CD8-positive, alpha-beta memory T cell (primary cell): ENCODE measurements at regions not wholly inside any gene's neighbourhood (a gene's known extent, or its start where the extent isn't known, plus 50 kb on each side); places are given as distances from the start of the nearest gene placed in this dataset.
"Not testable (repeated sequence)": the region's sequence is repeated elsewhere in the genome, so short reads cannot be mapped to it uniquely, and the experiment has no call there.

Experiments
- CTCF ChIA-PET: fragments of 350-600 bp; sonication (Branson Sonifier 250); formaldehyde crosslinking; loops from one replicate; lab custom pipeline; 2021; ENCODE audit warnings: antibody characterized with exemption; lab: Charles Lee
- POLR2A ChIA-PET: fragments of 350-600 bp; sonication (Branson Sonifier 250); formaldehyde crosslinking; loops from one replicate; lab custom pipeline; 2021; ENCODE audit warnings: antibody characterized with exemption; lab: Charles Lee
- DNase-seq, 5 donors: peaks; one replicate each; pipeline versions ENCODE4 v3.0.0 to v3.0.0-alpha.2; 2020 to 2022; ENCODE audit warnings: mixed read lengths in 1 of 5
- H3K27ac ChIP-seq: one replicate; pipeline ENCODE4 v1.7.0; 2013; ENCODE audit warnings: low read depth, mild to moderate bottlenecking, low read length, moderate library complexity
- H3K27me3 ChIP-seq: 2 replicates; pipeline ENCODE4 v1.7.0; 2013; ENCODE audit warnings: low read length, mild to moderate bottlenecking; ENCODE audit not compliant: insufficient read depth, poor library complexity, severe bottlenecking
- H3K36me3 ChIP-seq: 2 replicates; pipeline ENCODE4 v1.7.0; 2013; ENCODE audit warnings: mild to moderate bottlenecking, low read length, moderate library complexity; ENCODE audit not compliant: insufficient read depth
- H3K4me1 ChIP-seq: 2 replicates; pipeline ENCODE4 v1.7.0; 2013; ENCODE audit warnings: mild to moderate bottlenecking, low read length, moderate library complexity; ENCODE audit not compliant: insufficient read depth
- H3K4me3 ChIP-seq: 2 replicates; pipeline ENCODE4 v1.7.0; 2013; ENCODE audit warnings: mild to moderate bottlenecking, low read length
- H3K9me3 ChIP-seq: 2 replicates; pipeline ENCODE4 v1.7.0; 2013; ENCODE audit warnings: mild to moderate bottlenecking, low read length
- H3K27ac Mint-ChIP-seq, 8 donors: one replicate each; pipeline ENCODE4 v1.8.0; 2020 to 2021; ENCODE audit warnings: mixed read lengths in 8 of 8, mild to moderate bottlenecking in 6 of 8, inconsistent platforms in 3 of 8, moderate library complexity in 3 of 8
- H3K27me3 Mint-ChIP-seq, 2 donors: one replicate each; pipeline ENCODE4 v1.8.0; 2020 to 2021; ENCODE audit warnings: mixed read lengths in 2 of 2, mild to moderate bottlenecking in 1 of 2, moderate library complexity in 1 of 2
- H3K36me3 Mint-ChIP-seq, 3 donors: one replicate each; pipeline ENCODE4 v1.8.0; 2020 to 2021; ENCODE audit warnings: mixed read lengths in 3 of 3, inconsistent platforms in 1 of 3, mild to moderate bottlenecking in 1 of 3
- H3K4me1 Mint-ChIP-seq, 3 donors: one replicate each; pipeline ENCODE4 v1.8.0; 2020 to 2021; ENCODE audit warnings: mixed read lengths in 3 of 3, inconsistent platforms in 1 of 3, mild to moderate bottlenecking in 1 of 3
- H3K4me3 Mint-ChIP-seq, 7 donors: one replicate each; pipeline ENCODE4 v1.8.0; 2020 to 2021; ENCODE audit warnings: mixed read lengths in 7 of 7, mild to moderate bottlenecking in 6 of 7, moderate library complexity in 4 of 7, inconsistent platforms in 2 of 7
- H3K9me3 Mint-ChIP-seq, 5 donors: one replicate each; pipeline ENCODE4 v1.8.0; 2020 to 2022; ENCODE audit warnings: mixed read lengths in 5 of 5, mild to moderate bottlenecking in 3 of 5, moderate library complexity in 2 of 5, inconsistent platforms in 1 of 5

DNA sequence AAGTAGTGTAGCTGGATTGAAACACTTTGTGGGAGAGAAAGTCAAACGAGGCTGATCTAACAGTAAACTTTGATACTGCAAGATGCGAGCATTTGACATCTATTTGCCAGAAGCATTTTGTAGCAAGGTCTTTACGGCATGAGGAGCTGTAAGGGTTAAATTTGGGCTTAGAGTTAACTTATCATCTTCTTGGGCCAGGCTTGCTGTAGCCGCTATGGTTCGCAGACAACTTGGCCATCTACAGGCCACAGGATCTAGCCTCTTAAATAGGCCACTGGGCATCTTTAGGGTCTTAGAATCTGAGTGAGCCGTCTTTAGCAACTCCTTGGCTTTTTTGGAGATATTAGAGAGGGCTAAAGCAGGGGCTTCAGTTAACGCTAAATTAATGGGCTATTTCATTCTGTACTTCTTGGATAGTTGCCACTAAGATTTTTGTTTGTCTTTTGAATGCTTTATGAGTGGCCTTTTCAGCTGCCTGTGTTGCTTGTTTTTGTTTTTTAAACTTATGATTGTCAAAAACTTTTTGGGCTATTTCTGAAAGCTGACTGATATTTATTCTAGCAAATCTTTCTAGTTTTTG lies 93.5 kb upstream of the FAM90A1 start:
- H3K4me3 ChIP-seq, POLR2A ChIA-PET, H3K9me3 Mint-ChIP-seq, CTCF ChIA-PET, H3K9me3 ChIP-seq, H3K27me3 ChIP-seq, H3K4me1 ChIP-seq, H3K36me3 Mint-ChIP-seq, DNase-seq, H3K36me3 ChIP-seq, H3K27me3 Mint-ChIP-seq: not testable (repeated sequence)
- Mint-ChIP-seq H3K27ac (peak overlapping the region; percentile 92 to 99 (median 95)), H3K4me3 (peak overlapping the region; percentile 75 to 91 (median 83)), H3K4me1 (peaks cover 19 to 26% (median 24%) of the 10 kb centered on the region in 3 donors)
- peak overlapping the region; percentile 71 for H3K27ac ChIP-seq

DNA sequence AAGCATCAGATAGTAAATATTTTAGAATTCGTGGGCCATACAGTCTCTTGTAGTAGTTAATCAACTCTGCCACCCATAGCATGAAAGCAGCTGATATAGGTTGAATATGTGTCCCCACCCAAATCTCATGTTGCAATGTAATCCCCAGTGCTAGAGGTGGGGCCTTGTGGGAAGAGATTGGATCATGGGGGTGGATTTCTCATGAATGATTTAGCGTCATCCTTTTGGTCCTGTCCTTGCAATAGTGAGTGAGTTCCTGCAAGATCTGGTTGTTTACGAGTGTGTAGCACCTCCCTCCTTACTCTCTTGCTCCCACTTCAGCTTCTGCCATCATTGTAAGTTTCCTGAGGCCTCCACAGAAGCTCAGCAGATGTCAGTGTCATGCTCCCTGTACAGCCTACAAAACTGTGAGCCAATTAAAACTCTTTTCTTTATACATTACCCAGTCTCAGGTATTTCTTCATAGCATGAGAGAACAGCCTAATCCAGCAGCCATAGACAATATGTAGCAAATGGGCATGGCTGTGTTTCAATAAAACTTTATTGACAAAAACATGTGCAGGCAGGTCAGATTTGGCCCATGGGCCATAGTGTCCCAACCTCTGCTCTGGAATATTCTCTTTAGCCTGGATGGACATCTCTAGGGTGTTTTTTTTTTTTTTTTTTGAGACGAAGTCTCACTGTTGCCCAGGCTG lies 97.9 kb upstream of the FAM90A1 start:
- CTCF ChIA-PET, POLR2A ChIA-PET: not testable (repeated sequence)

DNA sequence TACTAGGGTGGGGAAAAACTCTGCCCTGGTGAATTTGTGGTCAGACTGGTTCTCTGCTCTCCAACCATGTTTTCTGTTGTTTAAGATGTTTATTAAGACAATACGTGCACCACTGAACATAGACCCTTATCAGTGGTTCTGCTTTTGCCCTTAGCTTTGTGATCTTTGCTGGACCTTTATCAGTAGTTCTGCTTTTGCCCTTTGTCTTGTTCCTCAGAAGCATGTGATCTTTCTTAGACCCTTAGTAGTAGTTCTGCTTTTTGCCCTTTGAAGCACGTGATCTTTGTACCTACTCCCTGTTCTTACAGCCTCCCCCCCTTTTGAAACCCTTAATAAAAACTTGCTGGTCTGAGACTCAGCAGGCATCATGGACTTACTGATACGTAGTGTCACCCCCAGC lies 101.4 kb upstream of the FAM90A1 start:
- H3K27ac ChIP-seq, POLR2A ChIA-PET, H3K27me3 ChIP-seq, H3K36me3 ChIP-seq, H3K4me1 Mint-ChIP-seq, H3K9me3 Mint-ChIP-seq, DNase-seq, H3K27me3 Mint-ChIP-seq, H3K9me3 ChIP-seq, H3K4me3 Mint-ChIP-seq, CTCF ChIA-PET, H3K4me1 ChIP-seq, H3K4me3 ChIP-seq, H3K27ac Mint-ChIP-seq, H3K36me3 Mint-ChIP-seq: not testable (repeated sequence)

More for the DNA sequence above, 97.9 kb upstream of the FAM90A1 start:
- H3K4me1 Mint-ChIP-seq, H3K27me3 ChIP-seq, H3K4me1 ChIP-seq, H3K27ac Mint-ChIP-seq, H3K36me3 ChIP-seq, H3K36me3 Mint-ChIP-seq, H3K4me3 Mint-ChIP-seq, H3K27ac ChIP-seq, H3K27me3 Mint-ChIP-seq, DNase-seq, H3K9me3 ChIP-seq, H3K9me3 Mint-ChIP-seq, H3K4me3 ChIP-seq: not testable (repeated sequence)

DNA sequence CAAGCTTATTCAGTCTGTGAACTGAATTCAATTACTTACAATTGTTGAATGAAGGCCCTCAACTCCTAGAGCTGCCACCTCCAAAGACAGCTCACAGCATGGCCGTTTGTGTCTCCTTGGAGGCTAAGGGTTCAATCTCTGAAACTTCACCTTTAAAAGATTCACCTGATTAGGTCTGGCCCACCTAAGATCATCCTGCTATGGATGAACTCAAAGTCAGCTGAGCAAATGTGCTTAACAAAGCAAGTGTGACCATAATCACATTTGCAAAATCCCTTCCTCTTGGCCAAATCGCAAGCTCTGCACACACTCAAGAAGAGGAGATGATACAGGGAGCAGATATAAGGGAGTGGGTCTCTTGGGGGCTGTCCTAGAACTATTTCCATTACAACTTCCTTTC lies 105.0 kb upstream of the FAM90A1 start:
- CTCF ChIA-PET, H3K36me3 ChIP-seq, H3K4me3 ChIP-seq, H3K9me3 Mint-ChIP-seq, H3K4me1 Mint-ChIP-seq, H3K27me3 ChIP-seq, H3K27ac ChIP-seq, H3K27me3 Mint-ChIP-seq, POLR2A ChIA-PET, H3K27ac Mint-ChIP-seq, H3K4me3 Mint-ChIP-seq, H3K4me1 ChIP-seq, DNase-seq, H3K36me3 Mint-ChIP-seq, H3K9me3 ChIP-seq: not testable (repeated sequence)

DNA sequence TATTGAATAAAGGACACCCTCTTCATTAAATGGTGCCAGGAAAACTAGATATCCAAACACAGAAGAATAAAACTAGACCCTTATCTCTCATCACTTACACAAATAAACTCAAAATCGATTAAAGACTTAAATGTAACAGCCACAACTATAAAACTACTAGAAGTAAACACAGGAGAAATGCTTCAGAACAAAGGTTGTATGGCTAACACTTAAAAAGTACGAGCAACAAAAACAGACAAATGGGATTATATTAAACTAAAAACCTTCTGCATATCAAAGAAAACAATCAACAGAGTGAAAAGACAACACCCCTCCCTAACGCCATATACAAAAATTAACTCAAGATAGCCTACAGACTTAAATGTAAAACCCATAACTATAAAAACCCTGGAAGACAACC lies 104.7 kb upstream of the CLEC6A start:
- Mint-ChIP-seq H3K9me3 (peaks cover 0 to 19% (median 5%) of the 10 kb centered on the region in 5 donors), H3K27me3 (peaks cover 11 to 25% of the 10 kb centered on the region in 2 donors)
- H3K4me1 ChIP-seq, H3K4me1 Mint-ChIP-seq, H3K27ac ChIP-seq, H3K9me3 ChIP-seq, CTCF ChIA-PET, H3K27me3 ChIP-seq, POLR2A ChIA-PET, H3K4me3 Mint-ChIP-seq, H3K36me3 ChIP-seq, H3K4me3 ChIP-seq, DNase-seq, H3K36me3 Mint-ChIP-seq, H3K27ac Mint-ChIP-seq: not testable (repeated sequence)

DNA sequence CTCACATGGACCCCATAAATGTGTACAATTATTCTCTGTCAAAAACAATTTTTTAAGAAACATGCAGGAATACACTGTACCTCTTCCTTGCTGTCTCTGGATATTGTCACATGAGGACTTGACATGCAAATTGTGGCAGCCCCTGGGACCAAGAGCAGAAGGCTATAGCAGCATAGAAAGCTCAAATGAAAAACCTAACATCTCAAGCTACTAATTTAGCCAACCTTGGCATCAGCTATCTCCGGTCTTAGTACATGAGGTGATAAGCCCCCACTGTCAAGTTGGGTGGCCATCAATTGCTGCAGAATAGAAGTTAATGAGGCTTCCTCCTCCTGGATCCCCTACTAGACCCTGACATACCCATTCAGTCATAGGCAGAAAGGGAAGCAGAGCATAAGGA lies 101.0 kb upstream of the CLEC6A start:
- POLR2A ChIA-PET, H3K27me3 ChIP-seq: not testable (repeated sequence)

DNA sequence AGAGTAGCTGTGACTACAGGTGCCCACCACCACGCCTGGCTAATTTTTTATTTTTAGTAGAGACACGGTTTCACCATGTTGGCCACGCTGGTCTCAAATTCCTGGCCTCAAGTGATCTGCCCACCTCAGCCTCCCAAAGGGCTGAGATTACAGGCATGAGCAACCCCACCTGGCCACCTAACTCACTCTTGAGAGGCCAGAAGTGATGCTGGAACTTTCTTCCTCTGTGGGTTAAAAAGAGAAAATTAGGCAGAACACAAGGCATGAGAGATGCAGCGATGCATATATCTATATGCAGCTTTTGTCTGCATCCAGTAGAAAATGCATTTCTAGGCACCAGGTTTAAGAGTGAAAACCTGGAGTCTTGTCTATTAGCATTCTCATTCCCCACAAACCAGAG lies 100.2 kb upstream of the CLEC6A start:
- H3K36me3 ChIP-seq, H3K27me3 ChIP-seq, H3K27ac ChIP-seq, H3K9me3 Mint-ChIP-seq, CTCF ChIA-PET, DNase-seq, H3K4me3 ChIP-seq, H3K9me3 ChIP-seq, H3K36me3 Mint-ChIP-seq, H3K4me1 ChIP-seq, H3K4me1 Mint-ChIP-seq, POLR2A ChIA-PET, H3K4me3 Mint-ChIP-seq, H3K27ac Mint-ChIP-seq: not testable (repeated sequence)
- peaks cover 18 to 39% of the 10 kb centered on the region in 2 donors for H3K27me3 Mint-ChIP-seq

More for the DNA sequence above, 101.0 kb upstream of the CLEC6A start:
- H3K27ac Mint-ChIP-seq, H3K4me3 Mint-ChIP-seq, H3K9me3 Mint-ChIP-seq, H3K9me3 ChIP-seq, H3K36me3 Mint-ChIP-seq, DNase-seq, H3K4me1 Mint-ChIP-seq, H3K4me3 ChIP-seq, CTCF ChIA-PET, H3K36me3 ChIP-seq, H3K4me1 ChIP-seq, H3K27ac ChIP-seq: not testable (repeated sequence)
- peaks cover 18 to 39% of the 10 kb centered on the region in 2 donors for H3K27me3 Mint-ChIP-seq

DNA sequence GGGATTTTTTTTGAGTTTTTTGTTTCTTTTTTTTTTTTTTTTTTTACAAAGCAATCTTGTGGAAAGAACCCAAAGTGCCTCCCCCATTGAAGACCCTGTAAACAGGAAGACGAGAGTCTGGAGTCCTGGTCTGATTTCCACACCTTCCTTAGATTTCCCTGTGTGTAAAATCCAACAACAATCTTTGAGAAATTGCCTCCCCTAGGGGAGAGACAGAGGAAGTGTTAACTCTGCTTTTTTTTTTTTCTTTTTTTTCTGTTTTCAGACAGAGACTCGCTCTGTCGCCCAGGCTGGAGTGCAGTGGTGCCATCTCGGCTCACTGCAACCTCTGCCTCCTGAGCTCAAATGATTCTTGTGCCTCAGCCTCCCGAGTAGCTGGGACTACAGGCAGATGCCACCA lies 82.0 kb upstream of the CLEC6A start:
- H3K4me1 Mint-ChIP-seq, H3K4me3 Mint-ChIP-seq, H3K27me3 ChIP-seq, H3K9me3 ChIP-seq, H3K27ac ChIP-seq, H3K36me3 Mint-ChIP-seq, POLR2A ChIA-PET, H3K9me3 Mint-ChIP-seq, H3K27ac Mint-ChIP-seq, H3K4me1 ChIP-seq, DNase-seq, CTCF ChIA-PET, H3K4me3 ChIP-seq, H3K36me3 ChIP-seq: not testable (repeated sequence)
- H3K27me3 Mint-ChIP-seq, result peaks cover 6 to 44% of the 10 kb centered on the region in 2 donors
